Smooth muscle cell (in vitro differentiated cells): ENCODE measurements at regions not wholly inside any gene's neighbourhood (a gene's known extent, or its start where the extent isn't known, plus 50 kb on each side); places are given as distances from the start of the nearest gene placed in this dataset.

Experiments
- DNase-seq: peaks from one replicate; lab custom pipeline; 2025; ENCODE audit not compliant: unreplicated experiment; lab: John Stamatoyannopoulos, UW
- H2AFZ ChIP-seq: fragments of 200-600 bp; sonication (generic); 2 replicates; pipeline ENCODE4 v1.6.0; 2016; ENCODE audit warnings: antibody characterized with exemption, low read depth, mild to moderate bottlenecking
- H3F3A ChIP-seq: fragments of 200-600 bp; sonication (generic); 2 replicates; pipeline ENCODE4 v1.6.0; 2017; ENCODE audit warnings: antibody characterized with exemption, low read depth
- H3K27ac ChIP-seq: fragments of 200-600 bp; sonication (generic); 2 replicates; pipeline ENCODE4 v1.5.1; 2016; ENCODE audit warnings: low read depth, mild to moderate bottlenecking
- H3K27me3 ChIP-seq: fragments of 200-600 bp; sonication (generic); 2 replicates; pipeline ENCODE4 v1.6.1; 2016; ENCODE audit warnings: low read depth, mild to moderate bottlenecking
- H3K36me3 ChIP-seq: fragments of 200-600 bp; sonication (generic); 2 replicates; pipeline ENCODE4 v1.5.1; 2016; ENCODE audit warnings: low read depth
- H3K4me1 ChIP-seq: fragments of 200-600 bp; sonication (generic); 2 replicates; pipeline ENCODE4 v1.5.1; 2016; ENCODE audit warnings: low read depth
- H3K4me2 ChIP-seq: fragments of 200-600 bp; sonication (generic); 2 replicates; pipeline ENCODE4 v1.6.0; 2016; ENCODE audit warnings: mild to moderate bottlenecking
- H3K4me3 ChIP-seq: fragments of 200-600 bp; sonication (generic); 2 replicates; pipeline ENCODE4 v1.5.1; 2016; ENCODE audit warnings: mild to moderate bottlenecking
- H3K79me2 ChIP-seq: fragments of 200-600 bp; sonication (generic); 2 replicates; pipeline ENCODE4 v1.6.0; 2016; ENCODE audit warnings: low read depth, mild to moderate bottlenecking
- H3K9ac ChIP-seq: fragments of 200-600 bp; sonication (generic); 2 replicates; pipeline ENCODE4 v1.6.0; 2016; ENCODE audit warnings: low read depth
- H3K9me3 ChIP-seq: fragments of 200-600 bp; sonication (generic); replicated peaks from 2 replicates; pipeline ENCODE4 v1.5.1; 2016; ENCODE audit warnings: low read depth
- H4K20me1 ChIP-seq: fragments of 200-600 bp; sonication (generic); 2 replicates; pipeline ENCODE4 v1.6.0; 2016; ENCODE audit warnings: low read depth
- CTCF ChIP-seq: fragments of 200-600 bp; sonication (generic); IDR thresholded peaks from 2 replicates; pipeline ENCODE4 v1.5.1; 2017; ENCODE audit warnings: borderline replicate concordance, mild to moderate bottlenecking, antibody characterized with exemption; ENCODE audit not compliant: insufficient read depth, poor library complexity, severe bottlenecking
- WGBS: methylation state at CpG from one replicate; pipeline ENCODE4 v1.1.7; 2016; ENCODE audit warnings: low lambda C conversion rate; 5-methylcytosine and 5-hydroxymethylcytosine counted together

- Histone ChIP-seq H3K9me3 (no peaks in the 10 kb centered on the region), H3K4me1 (no peaks in the 10 kb centered on the region), H3K27ac (no peak overlapping the region), H3F3A (no peaks in the 10 kb centered on the region), H3K27me3 (no peaks in the 10 kb centered on the region), H3K9ac (no peak overlapping the region), H3K36me3 (no peaks in the 10 kb centered on the region), H3K4me2 (no peak overlapping the region), H3K79me2 (no peaks in the 10 kb centered on the region), H4K20me1 (no peaks in the 10 kb centered on the region), H3K4me3 (no peak overlapping the region), H2AFZ (no peak overlapping the region)
- TF ChIP-seq CTCF = no peak
- no peak for DNase-seq
- WGBS = 96% methylated on average over 1 of the region's 1 CpG
These were observed 73.9 kb upstream of the VGLL2 start for GRCh38 chr6:117191448-117191847.

DNA sequence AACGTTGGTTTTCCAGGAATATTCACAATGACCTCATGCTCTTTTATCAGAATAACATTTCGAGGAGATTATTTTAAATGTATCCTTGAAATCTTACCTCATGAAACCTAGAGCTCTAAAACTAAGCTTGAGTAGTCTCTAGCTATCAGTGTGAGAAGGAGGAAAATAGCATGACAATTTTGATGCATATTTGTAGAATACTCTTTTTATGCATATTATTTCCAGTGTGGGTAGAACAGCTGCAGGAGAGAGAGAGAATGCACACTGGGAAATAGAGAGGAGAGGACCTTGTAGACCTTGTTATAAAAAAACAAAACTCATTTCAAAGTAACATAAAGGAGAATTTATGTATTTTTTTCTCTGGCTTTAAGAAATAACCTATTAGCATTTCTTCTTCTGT, 71.1 kb upstream of the VGLL2 start:
- Histone ChIP-seq H3K27me3 (no peaks in the 10 kb centered on the region), H3K79me2 (no peaks in the 10 kb centered on the region), H3K4me2 (no peak overlapping the region), H3K27ac (no peak overlapping the region), H3K9ac (no peak overlapping the region), H3K36me3 (no peaks in the 10 kb centered on the region), H3K4me3 (no peak overlapping the region), H4K20me1 (no peaks in the 10 kb centered on the region), H3K4me1 (no peaks in the 10 kb centered on the region), H3F3A (no peaks in the 10 kb centered on the region), H2AFZ (no peak overlapping the region), H3K9me3 (no peaks in the 10 kb centered on the region)
- DNase-seq = no peak
- TF ChIP-seq CTCF = no peak
- WGBS = 87% methylated on average over 2 of the region's 2 CpGs

DNA sequence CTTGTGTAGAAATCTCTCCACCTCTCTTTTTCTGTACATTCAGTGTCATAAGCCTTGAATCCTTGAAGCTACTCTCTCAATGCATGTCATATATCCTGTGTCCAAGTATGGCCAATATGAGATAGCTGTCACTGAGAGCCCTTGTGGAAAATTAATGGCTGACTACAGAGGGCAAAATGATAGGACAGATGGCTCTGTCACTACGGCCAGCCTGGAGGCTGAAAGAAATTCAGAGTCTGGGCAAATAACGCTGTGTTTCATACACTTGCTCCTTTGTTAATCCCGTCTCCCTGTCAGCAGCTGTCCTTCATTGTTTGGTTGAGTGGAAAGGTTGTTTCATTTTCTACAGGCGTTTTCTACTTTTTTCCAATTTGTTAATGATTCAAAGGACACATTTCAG, 70.4 kb upstream of the VGLL2 start:
- Histone ChIP-seq H3K79me2 (no peaks in the 10 kb centered on the region), H3K27ac (no peak overlapping the region), H3K4me3 (no peak overlapping the region), H4K20me1 (no peaks in the 10 kb centered on the region), H2AFZ (no peak overlapping the region), H3K4me2 (no peak overlapping the region), H3K36me3 (no peaks in the 10 kb centered on the region), H3K4me1 (no peaks in the 10 kb centered on the region), H3K27me3 (no peaks in the 10 kb centered on the region), H3F3A (no peaks in the 10 kb centered on the region), H3K9ac (no peak overlapping the region), H3K9me3 (no peaks in the 10 kb centered on the region)
- no peak for TF ChIP-seq CTCF
- WGBS = 87% methylated on average over 4 of the region's 4 CpGs
- DNase-seq = no peak

DNA sequence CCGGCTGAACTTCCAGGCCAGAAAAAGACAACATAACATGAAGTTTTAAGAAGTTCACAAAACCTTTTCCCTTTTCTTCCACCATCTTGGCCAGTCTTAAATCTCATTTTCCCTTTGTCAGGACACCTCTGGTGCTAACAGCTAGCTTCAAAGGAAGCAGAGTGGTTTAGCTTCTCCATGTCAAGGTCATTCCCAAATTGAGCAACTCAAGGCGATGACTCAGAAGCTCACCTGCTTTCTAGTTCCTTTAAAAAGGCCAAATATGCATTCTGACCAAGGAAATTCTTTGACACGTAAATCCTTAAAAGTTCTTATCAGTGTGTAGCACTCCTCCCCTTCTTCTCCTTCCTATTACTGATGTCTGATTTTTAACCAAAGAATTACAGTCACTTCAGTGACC, 69.6 kb upstream of the VGLL2 start:
- Histone ChIP-seq H3K9me3 (no peaks in the 10 kb centered on the region), H3K79me2 (no peaks in the 10 kb centered on the region), H4K20me1 (no peaks in the 10 kb centered on the region), H3K9ac (no peak overlapping the region), H3K27me3 (no peaks in the 10 kb centered on the region), H3K4me3 (no peak overlapping the region), H3K4me2 (no peak overlapping the region), H3F3A (no peaks in the 10 kb centered on the region), H3K27ac (no peak overlapping the region), H3K36me3 (no peaks in the 10 kb centered on the region), H3K4me1 (no peaks in the 10 kb centered on the region), H2AFZ (no peak overlapping the region)
- no peak for DNase-seq
- WGBS = 63% methylated on average over 3 of the region's 3 CpGs
- no peak for TF ChIP-seq CTCF
